ENCODE measurements at regions not wholly inside any gene's neighbourhood (a gene's known extent, or its start where the extent isn't known, plus 50 kb on each side); places are given as distances from the start of the nearest gene placed in this dataset.

- TF ChIP-seq, protein P1, sequence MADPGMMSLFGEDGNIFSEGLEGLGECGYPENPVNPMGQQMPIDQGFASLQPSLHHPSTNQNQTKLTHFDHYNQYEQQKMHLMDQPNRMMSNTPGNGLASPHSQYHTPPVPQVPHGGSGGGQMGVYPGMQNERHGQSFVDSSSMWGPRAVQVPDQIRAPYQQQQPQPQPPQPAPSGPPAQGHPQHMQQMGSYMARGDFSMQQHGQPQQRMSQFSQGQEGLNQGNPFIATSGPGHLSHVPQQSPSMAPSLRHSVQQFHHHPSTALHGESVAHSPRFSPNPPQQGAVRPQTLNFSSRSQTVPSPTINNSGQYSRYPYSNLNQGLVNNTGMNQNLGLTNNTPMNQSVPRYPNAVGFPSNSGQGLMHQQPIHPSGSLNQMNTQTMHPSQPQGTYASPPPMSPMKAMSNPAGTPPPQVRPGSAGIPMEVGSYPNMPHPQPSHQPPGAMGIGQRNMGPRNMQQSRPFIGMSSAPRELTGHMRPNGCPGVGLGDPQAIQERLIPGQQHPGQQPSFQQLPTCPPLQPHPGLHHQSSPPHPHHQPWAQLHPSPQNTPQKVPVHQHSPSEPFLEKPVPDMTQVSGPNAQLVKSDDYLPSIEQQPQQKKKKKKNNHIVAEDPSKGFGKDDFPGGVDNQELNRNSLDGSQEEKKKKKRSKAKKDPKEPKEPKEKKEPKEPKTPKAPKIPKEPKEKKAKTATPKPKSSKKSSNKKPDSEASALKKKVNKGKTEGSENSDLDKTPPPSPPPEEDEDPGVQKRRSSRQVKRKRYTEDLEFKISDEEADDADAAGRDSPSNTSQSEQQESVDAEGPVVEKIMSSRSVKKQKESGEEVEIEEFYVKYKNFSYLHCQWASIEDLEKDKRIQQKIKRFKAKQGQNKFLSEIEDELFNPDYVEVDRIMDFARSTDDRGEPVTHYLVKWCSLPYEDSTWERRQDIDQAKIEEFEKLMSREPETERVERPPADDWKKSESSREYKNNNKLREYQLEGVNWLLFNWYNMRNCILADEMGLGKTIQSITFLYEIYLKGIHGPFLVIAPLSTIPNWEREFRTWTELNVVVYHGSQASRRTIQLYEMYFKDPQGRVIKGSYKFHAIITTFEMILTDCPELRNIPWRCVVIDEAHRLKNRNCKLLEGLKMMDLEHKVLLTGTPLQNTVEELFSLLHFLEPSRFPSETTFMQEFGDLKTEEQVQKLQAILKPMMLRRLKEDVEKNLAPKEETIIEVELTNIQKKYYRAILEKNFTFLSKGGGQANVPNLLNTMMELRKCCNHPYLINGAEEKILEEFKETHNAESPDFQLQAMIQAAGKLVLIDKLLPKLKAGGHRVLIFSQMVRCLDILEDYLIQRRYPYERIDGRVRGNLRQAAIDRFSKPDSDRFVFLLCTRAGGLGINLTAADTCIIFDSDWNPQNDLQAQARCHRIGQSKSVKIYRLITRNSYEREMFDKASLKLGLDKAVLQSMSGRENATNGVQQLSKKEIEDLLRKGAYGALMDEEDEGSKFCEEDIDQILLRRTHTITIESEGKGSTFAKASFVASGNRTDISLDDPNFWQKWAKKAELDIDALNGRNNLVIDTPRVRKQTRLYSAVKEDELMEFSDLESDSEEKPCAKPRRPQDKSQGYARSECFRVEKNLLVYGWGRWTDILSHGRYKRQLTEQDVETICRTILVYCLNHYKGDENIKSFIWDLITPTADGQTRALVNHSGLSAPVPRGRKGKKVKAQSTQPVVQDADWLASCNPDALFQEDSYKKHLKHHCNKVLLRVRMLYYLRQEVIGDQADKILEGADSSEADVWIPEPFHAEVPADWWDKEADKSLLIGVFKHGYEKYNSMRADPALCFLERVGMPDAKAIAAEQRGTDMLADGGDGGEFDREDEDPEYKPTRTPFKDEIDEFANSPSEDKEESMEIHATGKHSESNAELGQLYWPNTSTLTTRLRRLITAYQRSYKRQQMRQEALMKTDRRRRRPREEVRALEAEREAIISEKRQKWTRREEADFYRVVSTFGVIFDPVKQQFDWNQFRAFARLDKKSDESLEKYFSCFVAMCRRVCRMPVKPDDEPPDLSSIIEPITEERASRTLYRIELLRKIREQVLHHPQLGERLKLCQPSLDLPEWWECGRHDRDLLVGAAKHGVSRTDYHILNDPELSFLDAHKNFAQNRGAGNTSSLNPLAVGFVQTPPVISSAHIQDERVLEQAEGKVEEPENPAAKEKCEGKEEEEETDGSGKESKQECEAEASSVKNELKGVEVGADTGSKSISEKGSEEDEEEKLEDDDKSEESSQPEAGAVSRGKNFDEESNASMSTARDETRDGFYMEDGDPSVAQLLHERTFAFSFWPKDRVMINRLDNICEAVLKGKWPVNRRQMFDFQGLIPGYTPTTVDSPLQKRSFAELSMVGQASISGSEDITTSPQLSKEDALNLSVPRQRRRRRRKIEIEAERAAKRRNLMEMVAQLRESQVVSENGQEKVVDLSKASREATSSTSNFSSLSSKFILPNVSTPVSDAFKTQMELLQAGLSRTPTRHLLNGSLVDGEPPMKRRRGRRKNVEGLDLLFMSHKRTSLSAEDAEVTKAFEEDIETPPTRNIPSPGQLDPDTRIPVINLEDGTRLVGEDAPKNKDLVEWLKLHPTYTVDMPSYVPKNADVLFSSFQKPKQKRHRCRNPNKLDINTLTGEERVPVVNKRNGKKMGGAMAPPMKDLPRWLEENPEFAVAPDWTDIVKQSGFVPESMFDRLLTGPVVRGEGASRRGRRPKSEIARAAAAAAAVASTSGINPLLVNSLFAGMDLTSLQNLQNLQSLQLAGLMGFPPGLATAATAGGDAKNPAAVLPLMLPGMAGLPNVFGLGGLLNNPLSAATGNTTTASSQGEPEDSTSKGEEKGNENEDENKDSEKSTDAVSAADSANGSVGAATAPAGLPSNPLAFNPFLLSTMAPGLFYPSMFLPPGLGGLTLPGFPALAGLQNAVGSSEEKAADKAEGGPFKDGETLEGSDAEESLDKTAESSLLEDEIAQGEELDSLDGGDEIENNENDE (IDR thresholded peaks at IDR 0.05; ENCODE audit: insufficient replicate concordance, low read length) = no peak
- no peak for TF ChIP-seq CEBPB (IDR thresholded peaks at IDR 0.05; ENCODE audit: low read depth, low read length)
- TF ChIP-seq KDM5A (IDR thresholded peaks at IDR 0.05; ENCODE audit: low read length) = no peak
Observed at GRCh38 chr6:90978046-90978445, 391.2 kb upstream of the MAP3K7 start (continued).

All from H1 (cell line).